ENCODE measurements at regions not wholly inside any gene's neighbourhood (a gene's known extent, or its start where the extent isn't known, plus 50 kb on each side); places are given as distances from the start of the nearest gene placed in this dataset.
"Not testable (repeated sequence)": the region's sequence is repeated elsewhere in the genome, so short reads cannot be mapped to it uniquely, and the experiment has no call there.

GRCh38 chr10:78443900-78444571 is 410.4 kb downstream of the RPS24 start:
- Histone ChIP-seq H3K36me3 (ENCODE audit: control insufficient read depth, insufficient read depth, low read length) (no peaks in the 10 kb centered on the region), H3K27me3 (ENCODE audit: control insufficient read depth, insufficient read depth, low read length) (no peaks in the 10 kb centered on the region), H3K4me1 (ENCODE audit: control insufficient read depth, insufficient read depth, low read length) (peaks cover 3% of the 10 kb centered on the region), H3K27ac (ENCODE audit: low read length) (no peak overlapping the region), H3K9me3 (ENCODE audit: control insufficient read depth, low read depth, low read length) (no peaks in the 10 kb centered on the region), H3K4me3 (ENCODE audit: low read length) (no peak overlapping the region)
- DNase-seq: no peak
- 90% methylated on average over 2 of the region's 11 CpGs for WGBS (ENCODE audit: insufficient coverage, low lambda C conversion rate)

DNA sequence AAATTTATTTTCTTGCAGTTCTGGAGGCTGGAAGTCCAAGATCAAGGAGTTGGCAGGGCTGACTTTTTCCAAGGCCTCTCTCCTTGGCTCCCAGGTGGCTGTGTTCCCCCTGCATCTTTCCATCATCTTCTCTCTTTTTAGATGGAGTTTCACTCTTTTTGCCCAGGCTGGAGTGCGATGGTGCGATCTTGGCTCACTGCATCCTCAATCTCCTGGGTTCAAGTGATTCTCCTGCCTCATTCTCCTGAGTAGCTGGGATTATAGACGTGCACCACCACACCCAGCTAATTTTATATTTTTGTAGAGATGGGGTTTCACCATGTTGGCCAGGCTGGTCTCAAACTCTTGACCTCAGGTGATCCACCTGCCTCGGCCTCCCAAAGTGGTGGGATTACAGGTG is 411.1 kb downstream of the RPS24 start:
- not testable (repeated sequence) for H3K4me3 ChIP-seq (ENCODE audit: low read length); H3K27me3 ChIP-seq (ENCODE audit: control insufficient read depth, insufficient read depth, low read length); DNase-seq; H3K36me3 ChIP-seq (ENCODE audit: control insufficient read depth, insufficient read depth, low read length); H3K27ac ChIP-seq (ENCODE audit: low read length); H3K9me3 ChIP-seq (ENCODE audit: control insufficient read depth, low read depth, low read length); H3K4me1 ChIP-seq (ENCODE audit: control insufficient read depth, insufficient read depth, low read length)
- WGBS (ENCODE audit: insufficient coverage, low lambda C conversion rate): 80% methylated on average over 1 of the region's 4 CpGs

- H3K27ac ChIP-seq (ENCODE audit: low read length): no peak overlapping the region
- DNase-seq: no peak
Observed at GRCh38 chr10:78445308-78445707, 411.6 kb downstream of the RPS24 start.

DNA sequence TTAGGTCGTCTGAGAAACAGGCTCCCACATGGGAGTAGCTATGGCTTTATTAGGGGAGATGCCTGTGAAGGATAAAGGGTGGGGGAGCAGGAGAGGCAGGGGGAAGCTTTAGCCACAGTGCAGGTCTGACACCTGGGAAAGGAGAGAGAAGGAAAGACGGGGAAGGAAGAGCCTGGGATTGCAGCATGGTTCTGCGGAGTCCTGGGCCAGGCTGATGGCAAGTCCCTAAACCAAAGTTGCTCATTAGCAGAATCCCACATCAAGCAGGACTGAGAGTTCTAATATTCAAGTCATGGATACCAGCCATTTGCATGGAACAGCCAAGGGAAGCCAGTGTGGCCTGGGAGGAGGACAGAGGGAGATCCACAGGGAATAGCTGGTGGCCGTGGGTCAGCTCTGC is 414.8 kb downstream of the RPS24 start:
- peaks cover 8% of the 10 kb centered on the region for H3K4me1 ChIP-seq (ENCODE audit: control insufficient read depth, insufficient read depth, low read length)
- no peak for DNase-seq
- no peak overlapping the region for H3K4me3 ChIP-seq (ENCODE audit: low read length)
- no peaks in the 10 kb centered on the region for H3K9me3 ChIP-seq (ENCODE audit: control insufficient read depth, low read depth, low read length)
- WGBS (ENCODE audit: insufficient coverage, low lambda C conversion rate): no CpG with 5 or more reads among the region's 4 CpGs
- no peaks in the 10 kb centered on the region for H3K36me3 ChIP-seq (ENCODE audit: control insufficient read depth, insufficient read depth, low read length)
- H3K27me3 ChIP-seq (ENCODE audit: control insufficient read depth, insufficient read depth, low read length): no peaks in the 10 kb centered on the region
- H3K27ac ChIP-seq (ENCODE audit: low read length): no peak overlapping the region

More at GRCh38 chr10:78445308-78445707, 411.6 kb downstream of the RPS24 start:
- Histone ChIP-seq H3K9me3 (ENCODE audit: control insufficient read depth, low read depth, low read length) (no peaks in the 10 kb centered on the region), H3K27me3 (ENCODE audit: control insufficient read depth, insufficient read depth, low read length) (no peaks in the 10 kb centered on the region), H3K4me1 (ENCODE audit: control insufficient read depth, insufficient read depth, low read length) (peaks cover 3% of the 10 kb centered on the region), H3K36me3 (ENCODE audit: control insufficient read depth, insufficient read depth, low read length) (no peaks in the 10 kb centered on the region), H3K4me3 (ENCODE audit: low read length) (no peak overlapping the region)
- WGBS (ENCODE audit: insufficient coverage, low lambda C conversion rate): no CpG with 5 or more reads among the region's 2 CpGs

DNA sequence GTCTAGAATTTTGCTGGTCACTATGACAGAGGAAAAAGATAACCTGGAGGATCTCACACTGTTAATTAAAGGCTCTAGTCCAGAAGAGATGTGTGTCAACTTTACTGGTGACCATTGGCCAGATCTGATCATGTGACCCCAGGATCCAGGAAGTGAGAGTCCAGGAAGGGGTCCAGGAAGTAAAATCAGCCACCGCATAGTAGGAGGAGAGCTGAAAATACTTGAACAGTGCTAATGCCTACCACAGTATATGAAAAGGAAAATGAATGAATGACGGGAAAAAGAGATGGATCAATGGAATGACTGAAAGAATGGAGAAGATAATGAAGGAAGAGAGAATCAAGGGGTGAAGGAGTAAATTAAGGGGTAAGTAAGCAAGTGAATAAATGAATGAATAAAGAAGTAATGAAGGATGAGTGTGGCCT is 415.3 kb downstream of the RPS24 start:
- no peak overlapping the region for H3K4me3 ChIP-seq (ENCODE audit: low read length)
- no peaks in the 10 kb centered on the region for H3K27me3 ChIP-seq (ENCODE audit: control insufficient read depth, insufficient read depth, low read length)
- H3K9me3 ChIP-seq (ENCODE audit: control insufficient read depth, low read depth, low read length): no peaks in the 10 kb centered on the region
- H3K36me3 ChIP-seq (ENCODE audit: control insufficient read depth, insufficient read depth, low read length): no peaks in the 10 kb centered on the region
- H3K4me1 ChIP-seq (ENCODE audit: control insufficient read depth, insufficient read depth, low read length): peaks cover 8% of the 10 kb centered on the region
- H3K27ac ChIP-seq (ENCODE audit: low read length): no peak overlapping the region
- WGBS (ENCODE audit: insufficient coverage, low lambda C conversion rate): 100% methylated on average over 1 of the region's 2 CpGs
- DNase-seq: no peak

GRCh38 chr10:78449554-78449953 is 415.9 kb downstream of the RPS24 start:
- Histone ChIP-seq H3K4me1 (ENCODE audit: control insufficient read depth, insufficient read depth, low read length) (peaks cover 8% of the 10 kb centered on the region), H3K36me3 (ENCODE audit: control insufficient read depth, insufficient read depth, low read length) (no peaks in the 10 kb centered on the region), H3K27ac (ENCODE audit: low read length) (no peak overlapping the region), H3K27me3 (ENCODE audit: control insufficient read depth, insufficient read depth, low read length) (no peaks in the 10 kb centered on the region), H3K4me3 (ENCODE audit: low read length) (no peak overlapping the region), H3K9me3 (ENCODE audit: control insufficient read depth, low read depth, low read length) (no peaks in the 10 kb centered on the region)
- DNase-seq: no peak
- WGBS (ENCODE audit: insufficient coverage, low lambda C conversion rate): no CpG with 5 or more reads among the region's 4 CpGs

DNA sequence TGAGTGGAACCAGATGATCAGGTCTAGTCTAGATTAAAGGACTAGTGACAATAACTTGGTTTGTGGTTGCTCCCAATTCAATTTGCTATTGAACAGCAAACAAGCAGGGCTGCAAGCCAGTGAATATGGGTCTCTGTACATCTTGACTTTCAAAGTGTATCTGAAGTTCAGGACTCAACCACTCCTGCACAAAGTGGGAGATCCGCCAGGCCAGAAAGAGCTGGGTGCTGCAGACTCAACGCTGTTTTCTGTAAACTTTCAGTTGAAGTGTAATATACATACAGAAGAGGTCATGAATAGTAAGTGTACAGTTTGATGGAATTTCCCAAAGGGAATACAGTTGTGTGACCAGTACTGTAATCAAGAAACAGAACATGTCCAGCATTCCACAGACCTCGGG is 416.6 kb downstream of the RPS24 start:
- Histone ChIP-seq H3K4me3 (ENCODE audit: low read length) (no peak overlapping the region), H3K4me1 (ENCODE audit: control insufficient read depth, insufficient read depth, low read length) (peaks cover 8% of the 10 kb centered on the region), H3K36me3 (ENCODE audit: control insufficient read depth, insufficient read depth, low read length) (no peaks in the 10 kb centered on the region), H3K27me3 (ENCODE audit: control insufficient read depth, insufficient read depth, low read length) (no peaks in the 10 kb centered on the region), H3K27ac (ENCODE audit: low read length) (no peak overlapping the region), H3K9me3 (ENCODE audit: control insufficient read depth, low read depth, low read length) (no peaks in the 10 kb centered on the region)
- WGBS (ENCODE audit: insufficient coverage, low lambda C conversion rate): no CpG with 5 or more reads among the region's 3 CpGs
- DNase-seq: no peak

DNA sequence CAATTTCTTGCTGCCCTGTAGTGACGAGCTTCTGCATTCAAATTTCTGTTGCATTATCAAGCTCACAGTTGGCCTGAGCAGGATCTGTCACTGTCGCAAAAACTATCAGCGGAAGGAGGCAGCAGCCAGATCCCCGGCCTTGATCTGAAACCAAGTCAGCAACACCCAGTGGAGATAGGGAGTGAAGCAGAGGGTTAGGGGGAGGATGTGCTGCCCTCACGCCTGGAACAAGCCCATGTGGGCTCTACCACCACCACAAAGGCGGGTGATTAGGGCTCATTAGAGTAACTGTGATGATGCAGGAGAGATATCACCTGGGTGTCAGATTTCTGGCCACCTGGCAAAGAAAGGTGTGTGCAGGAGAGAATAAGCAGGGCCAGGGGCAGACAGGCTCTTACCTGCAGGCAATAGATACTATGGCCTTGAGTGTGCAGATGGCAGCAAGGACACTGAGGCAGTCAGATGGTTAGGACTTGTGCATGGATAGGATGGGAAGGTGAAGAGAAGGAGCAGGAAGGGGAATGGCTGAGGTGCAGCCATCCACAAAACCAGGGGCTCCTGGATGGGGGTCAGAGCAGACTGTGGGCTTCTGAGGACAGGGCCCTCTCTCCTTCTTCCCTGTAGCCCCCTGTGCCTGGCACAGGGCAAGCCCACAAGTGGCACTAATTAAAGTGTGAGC is 417.3 kb downstream of the RPS24 start:
- H3K36me3 ChIP-seq (ENCODE audit: control insufficient read depth, insufficient read depth, low read length): no peaks in the 10 kb centered on the region
- DNase-seq: no peak
- WGBS (ENCODE audit: insufficient coverage, low lambda C conversion rate): no CpG with 5 or more reads among the region's 6 CpGs
- H3K4me1 ChIP-seq (ENCODE audit: control insufficient read depth, insufficient read depth, low read length): peaks cover 8% of the 10 kb centered on the region
- no peaks in the 10 kb centered on the region for H3K27me3 ChIP-seq (ENCODE audit: control insufficient read depth, insufficient read depth, low read length)
- H3K27ac ChIP-seq (ENCODE audit: low read length): no peak overlapping the region
- no peak overlapping the region for H3K4me3 ChIP-seq (ENCODE audit: low read length)
- H3K9me3 ChIP-seq (ENCODE audit: control insufficient read depth, low read depth, low read length): no peaks in the 10 kb centered on the region

GRCh38 chr10:78451592-78451991 is 417.9 kb downstream of the RPS24 start:
- no peak for DNase-seq
- WGBS (ENCODE audit: insufficient coverage, low lambda C conversion rate): 92% methylated on average over 2 of the region's 10 CpGs
- H3K9me3 ChIP-seq (ENCODE audit: control insufficient read depth, low read depth, low read length): no peaks in the 10 kb centered on the region
- H3K27me3 ChIP-seq (ENCODE audit: control insufficient read depth, insufficient read depth, low read length): no peaks in the 10 kb centered on the region
- no peak overlapping the region for H3K4me3 ChIP-seq (ENCODE audit: low read length)
- H3K4me1 ChIP-seq (ENCODE audit: control insufficient read depth, insufficient read depth, low read length): peaks cover 8% of the 10 kb centered on the region
- H3K27ac ChIP-seq (ENCODE audit: low read length): no peak overlapping the region
- no peaks in the 10 kb centered on the region for H3K36me3 ChIP-seq (ENCODE audit: control insufficient read depth, insufficient read depth, low read length)

GRCh38 chr10:78454123-78454645 is 420.5 kb downstream of the RPS24 start:
- no peaks in the 10 kb centered on the region for H3K9me3 ChIP-seq (ENCODE audit: control insufficient read depth, low read depth, low read length)
- peaks cover 17% of the 10 kb centered on the region for H3K4me1 ChIP-seq (ENCODE audit: control insufficient read depth, insufficient read depth, low read length)
- H3K4me3 ChIP-seq (ENCODE audit: low read length): no peak overlapping the region
- no CpG with 5 or more reads among the region's 7 CpGs for WGBS (ENCODE audit: insufficient coverage, low lambda C conversion rate)
- no peaks in the 10 kb centered on the region for H3K27me3 ChIP-seq (ENCODE audit: control insufficient read depth, insufficient read depth, low read length)
- H3K27ac ChIP-seq (ENCODE audit: low read length): no peak overlapping the region
- no peak for DNase-seq
- H3K36me3 ChIP-seq (ENCODE audit: control insufficient read depth, insufficient read depth, low read length): no peaks in the 10 kb centered on the region
